Liver (tissue), 8 donors: ENCODE measurements at regions not wholly inside any gene's neighbourhood (a gene's known extent, or its start where the extent isn't known, plus 50 kb on each side); places are given as distances from the start of the nearest gene placed in this dataset.

ENCODE experiments used
- DNase-seq: peaks from one replicate; pipeline ENCODE4 v3.0.0-alpha.2; 2017; ENCODE audit warnings: low spot score
- H3K27ac ChIP-seq, 2 donors: one replicate each; pipeline ENCODE4 v1.7.0; 2013; ENCODE audit warnings: inconsistent platforms in 2 of 2, low read length in 2 of 2, control low read depth in 1 of 2, low read depth in 1 of 2, mild to moderate bottlenecking in 1 of 2
- H3K27me3 ChIP-seq, 4 donors: one replicate each; pipeline versions ENCODE4 v1.6.1 to v1.7.0; 2013; ENCODE audit warnings: low read length in 3 of 4, inconsistent platforms in 1 of 4, mild to moderate bottlenecking in 1 of 4, moderate library complexity in 1 of 4; ENCODE audit not compliant: control insufficient read depth in 4 of 4, insufficient read depth in 4 of 4
- H3K36me3 ChIP-seq, 4 donors: one replicate each; pipeline versions ENCODE4 v1.6.1 to v1.7.0; 2013; ENCODE audit warnings: low read length in 3 of 4, mild to moderate bottlenecking in 3 of 4, low read depth in 1 of 4, moderate library complexity in 1 of 4; ENCODE audit not compliant: control insufficient read depth in 4 of 4, insufficient read depth in 3 of 4
- H3K4me1 ChIP-seq, 4 donors: one replicate each; pipeline versions ENCODE4 v1.6.1 to v1.7.0; 2013; ENCODE audit warnings: low read length in 3 of 4, mild to moderate bottlenecking in 3 of 4, moderate library complexity in 1 of 4; ENCODE audit not compliant: control insufficient read depth in 4 of 4, insufficient read depth in 4 of 4
- H3K4me3 ChIP-seq, 3 donors: one replicate each; pipeline versions ENCODE4 v1.6.1 to v1.7.0; 2013; ENCODE audit warnings: low read length in 3 of 3, control low read depth in 1 of 3, low read depth in 1 of 3, mild to moderate bottlenecking in 1 of 3
- H3K9ac ChIP-seq, 2 donors: one replicate each; pipeline ENCODE4 v1.7.0; 2013; ENCODE audit warnings: low read length in 2 of 2, mild to moderate bottlenecking in 2 of 2, moderate library complexity in 2 of 2, control low read depth in 1 of 2, low read depth in 1 of 2
- H3K9me3 ChIP-seq, 4 donors: one replicate each; pipeline versions ENCODE4 v1.6.1 to v1.7.0; 2013; ENCODE audit warnings: low read length in 3 of 4; ENCODE audit not compliant: control insufficient read depth in 4 of 4
- CTCF ChIP-seq: fragments of 150-350 bp; IDR thresholded peaks from 2 replicates; pipeline ENCODE4 v1.5.1; 2017; ENCODE audit warnings: improper control_type of control experiment, low read depth, low read length; ENCODE audit not compliant: missing input control
- EGR1 ChIP-seq, 2 donors: IDR thresholded peaks; 2 replicates each; pipeline ENCODE4 v1.6.1; 2016 to 2018; ENCODE audit warnings: antibody characterized with exemption in 2 of 2, low read depth in 2 of 2
- FOXA1 ChIP-seq: IDR thresholded peaks from 2 replicates; pipeline ENCODE4 v1.6.1; 2016; ENCODE audit warnings: antibody characterized with exemption
- FOXA2 ChIP-seq: IDR thresholded peaks from 2 replicates; pipeline ENCODE4 v1.6.1; 2016; ENCODE audit warnings: antibody characterized with exemption
- GABPA ChIP-seq, 2 donors: IDR thresholded peaks in 1 of 2; conservative IDR thresholded peaks in 1 of 2; 2 replicates each; pipeline ENCODE4 v1.6.1; 2016; ENCODE audit warnings: antibody characterized with exemption in 2 of 2, mild to moderate bottlenecking in 1 of 2, moderate library complexity in 1 of 2
- HNF4G ChIP-seq: IDR thresholded peaks from 2 replicates; pipeline ENCODE4 v1.6.1; 2016; ENCODE audit warnings: antibody characterized with exemption
- JUND ChIP-seq, 2 donors: IDR thresholded peaks; 2 replicates each; pipeline ENCODE4 v1.6.1; 2016; ENCODE audit warnings: antibody characterized with exemption in 2 of 2
- NR2F2 ChIP-seq: IDR thresholded peaks from 2 replicates; pipeline ENCODE4 v1.6.1; 2016; ENCODE audit warnings: antibody characterized with exemption
- RAD21 ChIP-seq, 2 donors: IDR thresholded peaks; 2 replicates each; pipeline ENCODE4 v1.6.1; 2016; ENCODE audit warnings: antibody characterized with exemption in 2 of 2, mild to moderate bottlenecking in 2 of 2
- REST ChIP-seq: IDR thresholded peaks from 2 replicates; pipeline ENCODE4 v1.6.1; 2016; ENCODE audit warnings: antibody characterized with exemption, mild to moderate bottlenecking
- RXRA ChIP-seq, 2 donors: IDR thresholded peaks; 2 replicates each; pipeline ENCODE4 v1.6.1; 2017 to 2018; ENCODE audit warnings: antibody characterized with exemption in 2 of 2, mild to moderate bottlenecking in 1 of 2
- SP1 ChIP-seq: IDR thresholded peaks from 2 replicates; pipeline ENCODE4 v1.6.1; 2018; ENCODE audit warnings: antibody characterized with exemption, mild to moderate bottlenecking
- TAF1 ChIP-seq: conservative IDR thresholded peaks from 2 replicates; pipeline ENCODE4 v1.6.1; 2016; ENCODE audit warnings: antibody characterized with exemption, mild to moderate bottlenecking
- YY1 ChIP-seq: IDR thresholded peaks from 2 replicates; pipeline ENCODE4 v1.6.1; 2016; ENCODE audit warnings: antibody characterized with exemption, mild to moderate bottlenecking
- ZBTB33 ChIP-seq: IDR thresholded peaks from 2 replicates; pipeline ENCODE4 v1.6.1; 2016; ENCODE audit warnings: antibody characterized with exemption
- WGBS: extraction: QIAGEN DNeasy Blood & Tissue Kit; methylation state at CpG from one replicate; pipeline ENCODE4 v1.1.7; 2013; 5-methylcytosine and 5-hydroxymethylcytosine counted together
- TF ChIP-seq, protein P1 (sequence below): IDR thresholded peaks from 2 replicates; pipeline ENCODE4 v1.6.1; 2016; ENCODE audit warnings: antibody characterized with exemption
- TF ChIP-seq, protein P2 (sequence below): IDR thresholded peaks from 2 replicates; pipeline ENCODE4 v1.6.1; 2016; ENCODE audit warnings: antibody characterized with exemption
- donor health status: healthy.
- donor health status: healthy.
- donor health status: healthy.
- donor health status: healthy.
- donor health status: healthy.

GRCh38 chr2:155203178-155203577 is 504.7 kb downstream of the KCNJ3 start:
- no peaks in the 10 kb centered on the region for H3K4me1 ChIP-seq
- TF ChIP-seq FOXA1 (no peak), RAD21 (IDR thresholded peaks at IDR 0.05) (peak; percentile 18 to 28)
- no peak overlapping the region for H3K9ac ChIP-seq
- no peak overlapping the region for H3K27ac ChIP-seq
- H3K36me3 ChIP-seq, result no peaks in the 10 kb centered on the region
- 75% methylated on average over 1 of the region's 1 CpG for WGBS
- DNase-seq, result no peak
- H3K27me3 ChIP-seq, result no peaks in the 10 kb centered on the region
- no peaks in the 10 kb centered on the region for H3K9me3 ChIP-seq
- H3K4me3 ChIP-seq, result no peak overlapping the region

DNA sequence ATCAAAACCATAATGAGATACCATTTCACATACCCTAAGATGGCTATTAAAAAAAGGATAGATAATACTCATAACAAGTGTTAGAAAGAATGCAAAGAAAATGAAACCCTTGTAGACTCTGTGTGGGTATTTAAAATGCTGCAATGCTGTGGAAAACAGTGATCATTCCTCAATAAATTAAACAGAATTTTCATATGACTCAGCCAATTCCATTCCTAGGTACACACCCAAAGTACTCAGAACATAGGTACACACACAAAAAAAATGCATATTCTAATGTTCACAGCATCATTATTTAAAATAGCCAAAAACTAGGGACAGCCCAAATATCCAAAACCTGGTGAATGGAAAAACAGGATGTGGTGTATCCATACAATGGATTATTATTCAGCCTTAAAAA is 502.3 kb downstream of the KCNJ3 start:
- no peak for TF ChIP-seq ZBTB33
- no peak overlapping the region for H3K27ac ChIP-seq
- no peaks in the 10 kb centered on the region for H3K27me3 ChIP-seq
- H3K4me1 ChIP-seq, result no peaks in the 10 kb centered on the region
- H3K36me3 ChIP-seq, result no peaks in the 10 kb centered on the region
- no peak overlapping the region for H3K9ac ChIP-seq
- H3K4me3 ChIP-seq, result no peak overlapping the region
- H3K9me3 ChIP-seq, result no peaks in the 10 kb centered on the region
- DNase-seq, result no peak

- Histone ChIP-seq H3K27ac (no peak overlapping the region), H3K27me3 (no peaks in the 10 kb centered on the region), H3K36me3 (no peaks in the 10 kb centered on the region), H3K4me1 (peaks cover 0 to 1% (median 0%) of the 10 kb centered on the region in 4 donors), H3K4me3 (no peak overlapping the region), H3K9me3 (no peaks in the 10 kb centered on the region), H3K9ac (no peak overlapping the region)
- no peak for TF ChIP-seq FOXA2
- TF ChIP-seq, protein P1, sequence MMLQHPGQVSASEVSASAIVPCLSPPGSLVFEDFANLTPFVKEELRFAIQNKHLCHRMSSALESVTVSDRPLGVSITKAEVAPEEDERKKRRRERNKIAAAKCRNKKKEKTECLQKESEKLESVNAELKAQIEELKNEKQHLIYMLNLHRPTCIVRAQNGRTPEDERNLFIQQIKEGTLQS, result no peak
- no peak for TF ChIP-seq CTCF
- TF ChIP-seq FOXA1, result no peak
- TF ChIP-seq JUND (IDR thresholded peaks at IDR 0.05), result no peak
- TF ChIP-seq SP1, result no peak
- no peak for TF ChIP-seq YY1
- TF ChIP-seq ZBTB33, result no peak
- no peak for TF ChIP-seq NR2F2
- TF ChIP-seq RAD21 (IDR thresholded peaks at IDR 0.05), result no peak
- TF ChIP-seq HNF4G, result no peak
- TF ChIP-seq REST, result no peak
- no peak for TF ChIP-seq GABPA (IDR thresholded peaks at IDR 0.05 in 1 of 2, conservative IDR thresholded peaks at IDR 0.05 in 1 of 2)
- no peak for TF ChIP-seq TAF1
- no peak for TF ChIP-seq RXRA (IDR thresholded peaks at IDR 0.05)
- TF ChIP-seq EGR1 (IDR thresholded peaks at IDR 0.05; ENCODE audit: low read depth in 2 of 2), result no peak
- TF ChIP-seq, protein P2, sequence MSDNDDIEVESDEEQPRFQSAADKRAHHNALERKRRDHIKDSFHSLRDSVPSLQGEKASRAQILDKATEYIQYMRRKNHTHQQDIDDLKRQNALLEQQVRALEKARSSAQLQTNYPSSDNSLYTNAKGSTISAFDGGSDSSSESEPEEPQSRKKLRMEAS, result no peak
- no peak for DNase-seq
These were observed 491.8 kb downstream of the KCNJ3 start for GRCh38 chr2:155190342-155190741.
